Body of pancreas (tissue), 4 donors: ENCODE measurements at regions not wholly inside any gene's neighbourhood (a gene's known extent, or its start where the extent isn't known, plus 50 kb on each side); places are given as distances from the start of the nearest gene placed in this dataset.

ENCODE experiments used
- ATAC-seq: fragments of 150-250 bp; one replicate; pipeline ENCODE4 v1.9.1; 2016
- DNase-seq, 4 donors: peaks; one replicate each; pipeline ENCODE4 v3.0.0-alpha.2; 2019
- H3K27ac ChIP-seq, 4 donors: fragments of 200-600 bp; sonication (generic); 1 replicate in 3 of 4; 2 replicates in 1 of 4; pipeline versions ENCODE4 v1.5.1 to v1.6.1; 2016 to 2019; ENCODE audit warnings: mild to moderate bottlenecking in 1 of 4, mixed read lengths in 1 of 4, moderate library complexity in 1 of 4
- H3K27me3 ChIP-seq, 2 donors: fragments of 200-600 bp; sonication (generic); one replicate each; pipeline ENCODE4 v1.6.0; 2016; ENCODE audit warnings: mild to moderate bottlenecking in 1 of 2
- H3K36me3 ChIP-seq, 2 donors: fragments of 200-600 bp; sonication (generic); replicated peaks in 1 of 2; 2 replicates each; pipeline ENCODE4 v1.5.1; 2016; ENCODE audit warnings: low read depth in 2 of 2; ENCODE audit not compliant: insufficient read depth in 1 of 2
- H3K4me1 ChIP-seq: fragments of 200-600 bp; sonication (generic); one replicate; pipeline ENCODE4 v1.6.0; 2016
- H3K4me3 ChIP-seq, 2 donors: fragments of 200-600 bp; sonication (generic); 1 replicate in 1 of 2; 2 replicates in 1 of 2; pipeline ENCODE4 v1.5.1; 2016 to 2019
- H3K9me3 ChIP-seq, 3 donors: fragments of 200-600 bp; sonication (generic); 1 replicate in 2 of 3; 2 replicates in 1 of 3; pipeline ENCODE4 v1.5.1; 2016
- POLR2A ChIP-seq, 3 donors: fragments of 450-650 bp; IDR thresholded peaks; one replicate each; pipeline ENCODE4 v1.6.1; 2016; ENCODE audit warnings: antibody characterized with exemption in 3 of 3, mild to moderate bottlenecking in 2 of 3
- WGBS, 2 donors: methylation state at CpG; one replicate each; pipeline ENCODE4 v1.1.5; 2017; 5-methylcytosine and 5-hydroxymethylcytosine counted together
- intact Hi-C: fragments of 100-400 bp; cut with DNase I; formaldehyde crosslinking; loops from one replicate; pipeline ENCODE4 v1.15.1; 2023
- TF ChIP-seq, protein P1 (sequence below), 7 experiments: fragments of 450-650 bp in 4 of 7; fragments of 200-600 bp in 3 of 7; sonication (generic) in 3 of 7; IDR thresholded peaks; one replicate each; pipeline ENCODE4 v1.5.1; 2016 to 2019; ENCODE audit warnings: antibody characterized with exemption in 7 of 7

DNA sequence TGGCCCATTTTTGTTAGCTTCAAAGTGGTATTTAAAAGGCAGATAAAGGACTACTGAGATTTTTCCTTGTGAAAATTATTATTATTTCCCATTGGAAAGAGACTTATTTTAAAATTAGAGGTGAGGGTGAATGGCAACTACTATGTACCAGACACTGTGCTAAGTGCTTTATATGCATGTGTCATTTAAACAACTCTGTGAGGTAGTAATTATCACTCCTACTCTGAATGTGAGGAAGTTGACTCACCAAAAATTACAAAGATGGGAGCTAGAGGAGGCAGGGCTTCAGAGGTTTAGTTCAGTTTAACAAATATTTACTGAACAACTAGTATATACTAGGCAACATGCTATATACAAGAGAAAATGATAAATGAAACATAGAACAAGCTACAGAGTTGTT, 78.2 kb downstream of the MSL3 start:
- Histone ChIP-seq H3K27ac (no peak overlapping the region), H3K4me3 (no peak overlapping the region), H3K9me3 (no peaks in the 10 kb centered on the region), H3K27me3 (no peaks in the 10 kb centered on the region), H3K36me3 (no peaks in the 10 kb centered on the region), H3K4me1 (no peaks in the 10 kb centered on the region)
- intact Hi-C loops = no loop called here
- ATAC-seq (no peak), DNase-seq (no peak)
- no peak for TF ChIP-seq POLR2A (IDR thresholded peaks at IDR 0.05)
- TF ChIP-seq, protein P1, sequence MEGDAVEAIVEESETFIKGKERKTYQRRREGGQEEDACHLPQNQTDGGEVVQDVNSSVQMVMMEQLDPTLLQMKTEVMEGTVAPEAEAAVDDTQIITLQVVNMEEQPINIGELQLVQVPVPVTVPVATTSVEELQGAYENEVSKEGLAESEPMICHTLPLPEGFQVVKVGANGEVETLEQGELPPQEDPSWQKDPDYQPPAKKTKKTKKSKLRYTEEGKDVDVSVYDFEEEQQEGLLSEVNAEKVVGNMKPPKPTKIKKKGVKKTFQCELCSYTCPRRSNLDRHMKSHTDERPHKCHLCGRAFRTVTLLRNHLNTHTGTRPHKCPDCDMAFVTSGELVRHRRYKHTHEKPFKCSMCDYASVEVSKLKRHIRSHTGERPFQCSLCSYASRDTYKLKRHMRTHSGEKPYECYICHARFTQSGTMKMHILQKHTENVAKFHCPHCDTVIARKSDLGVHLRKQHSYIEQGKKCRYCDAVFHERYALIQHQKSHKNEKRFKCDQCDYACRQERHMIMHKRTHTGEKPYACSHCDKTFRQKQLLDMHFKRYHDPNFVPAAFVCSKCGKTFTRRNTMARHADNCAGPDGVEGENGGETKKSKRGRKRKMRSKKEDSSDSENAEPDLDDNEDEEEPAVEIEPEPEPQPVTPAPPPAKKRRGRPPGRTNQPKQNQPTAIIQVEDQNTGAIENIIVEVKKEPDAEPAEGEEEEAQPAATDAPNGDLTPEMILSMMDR (IDR thresholded peaks at IDR 0.05) = no peak

DNA sequence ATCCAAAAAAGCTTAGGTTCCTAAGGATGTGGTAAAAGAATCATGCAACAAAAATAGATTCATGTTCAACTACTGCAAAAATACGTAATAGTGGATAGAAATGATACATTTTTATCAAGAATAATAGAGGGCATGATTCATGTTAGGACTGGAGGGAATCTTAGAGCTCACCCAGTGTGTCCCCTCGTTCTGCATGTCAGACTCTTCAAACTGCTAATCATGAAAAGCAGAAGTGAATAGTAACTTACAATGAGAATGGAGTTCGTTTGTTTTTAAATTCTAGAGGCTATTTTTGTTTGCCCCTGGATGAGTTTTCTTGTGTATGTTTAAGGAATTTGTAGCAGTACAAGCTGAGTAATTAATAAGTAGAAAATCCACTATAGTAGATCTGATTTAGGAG, 79.4 kb downstream of the MSL3 start:
- WGBS, 2 donors = 20 to 41% methylated on average over 3 of the region's 3 CpGs
- Histone ChIP-seq H3K27ac (no peak overlapping the region), H3K9me3 (no peaks in the 10 kb centered on the region), H3K27me3 (no peaks in the 10 kb centered on the region), H3K4me1 (no peaks in the 10 kb centered on the region), H3K4me3 (no peak overlapping the region), H3K36me3 (no peaks in the 10 kb centered on the region)
- TF ChIP-seq POLR2A (IDR thresholded peaks at IDR 0.05) = no peak
- TF ChIP-seq, protein P1 (IDR thresholded peaks at IDR 0.05) = no peak
- ATAC-seq (no peak), DNase-seq (no peak)
- intact Hi-C loops = no loop called here

DNA sequence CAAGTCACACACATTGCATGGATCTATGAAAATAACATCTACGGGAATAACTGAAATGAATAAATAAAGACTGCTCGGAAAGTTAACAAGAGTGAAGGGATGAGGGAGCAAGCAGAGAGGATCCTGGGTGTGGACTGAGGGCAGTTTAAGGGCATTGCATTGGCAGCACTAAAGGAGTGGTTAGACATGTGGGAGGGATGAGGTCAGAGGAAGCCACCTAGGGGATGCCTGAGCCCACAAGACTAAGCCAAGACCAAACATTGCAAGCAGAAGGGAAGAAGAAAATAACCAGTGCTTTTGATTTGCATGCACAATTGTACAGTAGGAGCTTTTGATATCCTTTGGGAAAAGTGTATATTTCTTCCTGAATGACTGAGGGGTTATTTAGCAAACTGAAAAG, 106.1 kb downstream of the MSL3 start:
- TF ChIP-seq POLR2A (IDR thresholded peaks at IDR 0.05) = no peak
- TF ChIP-seq, protein P1 (IDR thresholded peaks at IDR 0.05) = no peak
- Histone ChIP-seq H3K4me1 (no peaks in the 10 kb centered on the region), H3K9me3 (no peaks in the 10 kb centered on the region), H3K27me3 (no peaks in the 10 kb centered on the region), H3K4me3 (no peak overlapping the region), H3K36me3 (no peaks in the 10 kb centered on the region), H3K27ac (no peak overlapping the region)
- DNase-seq (no peak), ATAC-seq (no peak)
- 70 to 80% methylated on average over 2 of the region's 2 CpGs for WGBS, 2 donors
- intact Hi-C loops = no loop called here

DNA sequence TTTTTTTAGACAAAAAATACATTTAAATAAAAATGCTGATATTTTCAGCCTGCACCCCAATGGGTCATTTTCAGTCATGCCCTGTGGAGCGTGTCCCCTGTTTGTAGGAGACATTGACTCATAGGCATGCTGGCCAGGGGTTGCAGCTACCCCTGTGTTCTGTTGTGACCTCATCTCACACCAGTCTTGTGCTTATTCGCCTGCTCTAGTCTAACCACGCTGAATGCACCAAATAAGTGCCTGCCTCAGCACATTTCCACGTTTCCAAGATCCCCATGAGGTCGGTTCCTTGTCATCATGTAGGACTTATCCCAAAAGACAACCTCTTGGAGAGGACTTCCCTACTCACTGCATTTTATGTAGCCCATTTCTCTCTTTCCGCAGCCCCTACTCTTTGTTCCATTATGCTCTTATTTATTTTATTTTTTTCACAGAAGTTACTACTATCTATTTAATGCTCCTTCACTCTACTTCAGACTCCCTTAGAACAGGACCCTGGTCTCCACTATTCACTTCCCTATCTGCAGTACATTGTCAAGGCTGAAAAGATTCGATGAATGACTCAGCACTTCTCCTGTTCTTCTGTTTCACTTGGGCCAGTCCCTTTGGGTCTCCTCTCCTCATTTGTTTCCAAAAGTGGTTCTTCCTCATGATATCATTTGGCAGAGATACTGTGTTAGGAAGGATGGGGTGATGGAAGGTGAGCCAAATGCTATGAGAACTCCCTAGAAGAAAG, 109.7 kb downstream of the MSL3 start:
- no peaks in the 10 kb centered on the region for H3K27me3 ChIP-seq
- no peak for DNase-seq
- intact Hi-C loops = no loop called here
- H3K4me1 ChIP-seq = no peaks in the 10 kb centered on the region
- TF ChIP-seq POLR2A (IDR thresholded peaks at IDR 0.05) = no peak
- TF ChIP-seq, protein P1 (IDR thresholded peaks at IDR 0.05) = no peak
- 47 to 60% methylated on average over 7 of the region's 7 CpGs for WGBS, 2 donors
- no peak for ATAC-seq
- no peaks in the 10 kb centered on the region for H3K36me3 ChIP-seq
- H3K9me3 ChIP-seq = no peaks in the 10 kb centered on the region
- H3K4me3 ChIP-seq = no peak overlapping the region
- no peak overlapping the region for H3K27ac ChIP-seq

DNA sequence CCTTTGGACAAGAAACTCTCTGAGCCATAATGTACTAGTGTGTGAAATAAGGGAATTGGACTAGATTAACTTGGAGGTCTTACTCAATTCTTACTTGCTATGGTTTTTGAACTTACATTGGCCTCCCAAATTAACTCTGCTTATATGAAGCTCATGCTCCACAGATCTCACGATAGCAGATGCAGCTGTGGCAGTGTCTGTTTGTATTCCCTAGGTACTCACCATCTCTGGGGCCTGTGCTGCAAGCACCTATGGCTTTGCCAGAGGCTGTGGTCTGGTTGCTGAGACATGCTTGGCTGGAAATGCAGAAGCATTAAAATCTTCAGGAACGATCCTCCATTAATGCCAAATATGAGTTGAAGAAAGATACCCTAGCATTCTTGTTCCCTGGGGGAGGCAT, 112.8 kb downstream of the MSL3 start:
- DNase-seq (no peak), ATAC-seq (no peak)
- WGBS, 2 donors = 29 to 63% methylated on average over 2 of the region's 2 CpGs
- H3K27me3 ChIP-seq = no peaks in the 10 kb centered on the region
- no peaks in the 10 kb centered on the region for H3K4me1 ChIP-seq
- intact Hi-C loops = no loop called here
- no peaks in the 10 kb centered on the region for H3K9me3 ChIP-seq
- TF ChIP-seq POLR2A (IDR thresholded peaks at IDR 0.05) = no peak
- TF ChIP-seq, protein P1 (IDR thresholded peaks at IDR 0.05) = no peak
- no peaks in the 10 kb centered on the region for H3K36me3 ChIP-seq
- H3K4me3 ChIP-seq = no peak overlapping the region
- H3K27ac ChIP-seq = no peak overlapping the region
